GM12873 (cell line): ENCODE measurements at regions not wholly inside any gene's neighbourhood (a gene's known extent, or its start where the extent isn't known, plus 50 kb on each side); places are given as distances from the start of the nearest gene placed in this dataset.

Experiments used
- CTCF ChIP-seq: IDR thresholded peaks from 2 replicates; pipeline ENCODE4 v1.5.1; 2012; ENCODE audit warnings: low read depth, mild to moderate bottlenecking, moderate library complexity, low read length, control low read depth; ENCODE audit not compliant: insufficient read depth; ENCODE audit errors: missing control alignments

- TF ChIP-seq CTCF, result no peak
Measured at GRCh38 chr5:6868575-6869215, 155.5 kb downstream of the TENT4A start.

- no peak for TF ChIP-seq CTCF
Measured at GRCh38 chr5:6869677-6870076, 156.4 kb downstream of the TENT4A start.

DNA sequence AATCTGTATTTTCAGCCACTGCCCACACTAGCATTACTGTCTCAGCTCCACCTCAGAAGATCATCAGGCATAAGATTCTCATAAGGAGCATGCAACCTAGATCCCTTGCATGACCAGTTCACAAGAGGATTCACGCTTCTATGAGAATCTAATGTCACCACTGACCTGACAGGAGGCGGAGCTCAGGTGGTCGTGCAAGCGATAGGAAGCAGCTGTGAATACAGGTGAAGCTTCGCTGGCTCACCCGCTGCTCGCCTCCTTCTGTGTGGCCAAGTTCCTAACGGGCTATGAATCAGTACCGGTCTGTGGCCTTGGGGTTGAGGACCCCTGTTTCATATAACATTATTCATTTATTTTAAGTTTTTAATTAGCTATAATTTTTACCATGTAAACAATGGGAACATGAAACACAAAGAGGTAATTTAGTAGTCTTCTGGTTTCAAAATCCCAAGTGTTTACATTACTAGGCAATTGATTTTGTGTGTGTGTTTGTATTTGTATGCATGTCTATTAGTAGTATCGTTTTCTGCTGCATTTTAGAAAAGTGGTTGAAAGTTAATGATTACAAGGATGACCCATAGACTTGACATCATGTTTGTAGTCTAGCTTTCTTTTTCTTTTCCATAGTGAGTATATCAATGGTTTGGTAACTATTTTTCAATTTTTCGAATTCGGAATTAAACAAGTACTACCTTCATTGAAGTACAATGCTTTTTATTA is 159.4 kb downstream of the TENT4A start:
- no peak for TF ChIP-seq CTCF

- no peak for TF ChIP-seq CTCF
Measured at GRCh38 chr5:6873359-6873758, 160.1 kb downstream of the TENT4A start.

DNA sequence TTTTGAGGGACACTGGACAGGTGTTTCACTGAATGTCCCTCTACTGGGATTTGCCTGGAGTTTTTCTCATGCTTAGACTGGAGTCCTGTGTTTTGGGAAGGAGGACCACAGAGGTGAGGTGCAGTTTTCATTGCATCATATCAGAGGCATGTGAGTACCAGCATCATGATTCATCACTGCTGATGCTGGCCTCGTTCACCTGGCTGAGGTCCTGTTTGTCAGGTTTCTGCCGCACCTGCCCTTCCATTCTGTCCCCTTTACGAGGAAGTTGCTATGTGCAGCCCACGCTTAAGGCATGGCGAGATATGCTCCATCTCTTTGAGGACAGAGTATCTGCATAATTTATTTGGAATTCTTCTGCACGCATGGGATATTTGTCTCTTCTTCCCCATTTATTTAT is 162.1 kb downstream of the TENT4A start:
- no peak for TF ChIP-seq CTCF

GRCh38 chr5:6877986-6878828 is 165.0 kb downstream of the TENT4A start:
- no peak for TF ChIP-seq CTCF

- TF ChIP-seq CTCF, result no peak
Measured at GRCh38 chr5:6885581-6885980, 172.3 kb downstream of the TENT4A start.
